GM23338 (cell line): ENCODE measurements at regions not wholly inside any gene's neighbourhood (a gene's known extent, or its start where the extent isn't known, plus 50 kb on each side); places are given as distances from the start of the nearest gene placed in this dataset.

Source experiments
- CREB1 ChIP-seq: fragments of 250-450 bp; sonication (Bioruptor Pico); IDR thresholded peaks from 2 replicates; pipeline ENCODE4 v1.5.0; 2020; ENCODE audit warnings: low read depth, mild to moderate bottlenecking, moderate library complexity
- EZH2 ChIP-seq: fragments of 200-600 bp; sonication (generic); IDR thresholded peaks from one replicate; pipeline ENCODE4 v1.8.0; 2017; ENCODE audit warnings: antibody characterized with exemption, mild to moderate bottlenecking, low read depth; ENCODE audit not compliant: unreplicated experiment
- EZH2phosphoT487 ChIP-seq: fragments of 200-600 bp; sonication (generic); IDR thresholded peaks from one replicate; pipeline ENCODE4 v1.8.1; 2018; ENCODE audit warnings: antibody characterized with exemption; ENCODE audit not compliant: unreplicated experiment
- POLR2AphosphoS5 ChIP-seq: IDR thresholded peaks from 2 replicates; pipeline ENCODE4 v1.6.1; 2016; ENCODE audit warnings: antibody characterized with exemption, low read depth
- TF ChIP-seq, protein P1 (sequence below): IDR thresholded peaks from one replicate; pipeline ENCODE4 v1.6.1; 2018; ENCODE audit warnings: antibody characterized with exemption; ENCODE audit not compliant: unreplicated experiment
- TF ChIP-seq, protein P2 (sequence below), 2 experiments: fragments of 200-600 bp in 1 of 2; sonication (generic) in 1 of 2; conservative IDR thresholded peaks; 2 replicates each; pipeline versions ENCODE4 v1.5.1 to v1.6.1; 2016 to 2017; ENCODE audit warnings: antibody characterized with exemption in 2 of 2, low read depth in 2 of 2, mild to moderate bottlenecking in 2 of 2, moderate library complexity in 1 of 2

DNA sequence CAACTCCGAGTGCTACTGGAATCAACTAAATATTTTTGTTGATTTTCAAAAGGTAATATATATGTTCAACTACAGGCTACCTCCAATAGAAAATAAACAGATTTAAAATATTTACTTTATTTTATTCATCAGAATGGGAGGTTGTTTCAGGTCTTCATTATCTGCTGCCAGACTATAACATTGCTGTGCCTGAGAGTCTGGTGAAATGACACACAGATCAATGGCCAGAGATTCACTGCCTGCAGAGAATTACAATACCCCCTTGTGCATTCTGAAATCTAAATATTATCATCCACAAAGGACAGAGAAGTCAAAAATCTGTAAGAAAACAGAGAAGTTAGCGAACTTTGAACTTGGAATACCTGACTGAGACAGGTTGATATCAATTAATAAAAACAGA, 667.8 kb upstream of the GJE1 start:
- TF ChIP-seq, protein P1, sequence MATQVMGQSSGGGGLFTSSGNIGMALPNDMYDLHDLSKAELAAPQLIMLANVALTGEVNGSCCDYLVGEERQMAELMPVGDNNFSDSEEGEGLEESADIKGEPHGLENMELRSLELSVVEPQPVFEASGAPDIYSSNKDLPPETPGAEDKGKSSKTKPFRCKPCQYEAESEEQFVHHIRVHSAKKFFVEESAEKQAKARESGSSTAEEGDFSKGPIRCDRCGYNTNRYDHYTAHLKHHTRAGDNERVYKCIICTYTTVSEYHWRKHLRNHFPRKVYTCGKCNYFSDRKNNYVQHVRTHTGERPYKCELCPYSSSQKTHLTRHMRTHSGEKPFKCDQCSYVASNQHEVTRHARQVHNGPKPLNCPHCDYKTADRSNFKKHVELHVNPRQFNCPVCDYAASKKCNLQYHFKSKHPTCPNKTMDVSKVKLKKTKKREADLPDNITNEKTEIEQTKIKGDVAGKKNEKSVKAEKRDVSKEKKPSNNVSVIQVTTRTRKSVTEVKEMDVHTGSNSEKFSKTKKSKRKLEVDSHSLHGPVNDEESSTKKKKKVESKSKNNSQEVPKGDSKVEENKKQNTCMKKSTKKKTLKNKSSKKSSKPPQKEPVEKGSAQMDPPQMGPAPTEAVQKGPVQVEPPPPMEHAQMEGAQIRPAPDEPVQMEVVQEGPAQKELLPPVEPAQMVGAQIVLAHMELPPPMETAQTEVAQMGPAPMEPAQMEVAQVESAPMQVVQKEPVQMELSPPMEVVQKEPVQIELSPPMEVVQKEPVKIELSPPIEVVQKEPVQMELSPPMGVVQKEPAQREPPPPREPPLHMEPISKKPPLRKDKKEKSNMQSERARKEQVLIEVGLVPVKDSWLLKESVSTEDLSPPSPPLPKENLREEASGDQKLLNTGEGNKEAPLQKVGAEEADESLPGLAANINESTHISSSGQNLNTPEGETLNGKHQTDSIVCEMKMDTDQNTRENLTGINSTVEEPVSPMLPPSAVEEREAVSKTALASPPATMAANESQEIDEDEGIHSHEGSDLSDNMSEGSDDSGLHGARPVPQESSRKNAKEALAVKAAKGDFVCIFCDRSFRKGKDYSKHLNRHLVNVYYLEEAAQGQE: no peak
- no peak for TF ChIP-seq CREB1
- TF ChIP-seq, protein P2, sequence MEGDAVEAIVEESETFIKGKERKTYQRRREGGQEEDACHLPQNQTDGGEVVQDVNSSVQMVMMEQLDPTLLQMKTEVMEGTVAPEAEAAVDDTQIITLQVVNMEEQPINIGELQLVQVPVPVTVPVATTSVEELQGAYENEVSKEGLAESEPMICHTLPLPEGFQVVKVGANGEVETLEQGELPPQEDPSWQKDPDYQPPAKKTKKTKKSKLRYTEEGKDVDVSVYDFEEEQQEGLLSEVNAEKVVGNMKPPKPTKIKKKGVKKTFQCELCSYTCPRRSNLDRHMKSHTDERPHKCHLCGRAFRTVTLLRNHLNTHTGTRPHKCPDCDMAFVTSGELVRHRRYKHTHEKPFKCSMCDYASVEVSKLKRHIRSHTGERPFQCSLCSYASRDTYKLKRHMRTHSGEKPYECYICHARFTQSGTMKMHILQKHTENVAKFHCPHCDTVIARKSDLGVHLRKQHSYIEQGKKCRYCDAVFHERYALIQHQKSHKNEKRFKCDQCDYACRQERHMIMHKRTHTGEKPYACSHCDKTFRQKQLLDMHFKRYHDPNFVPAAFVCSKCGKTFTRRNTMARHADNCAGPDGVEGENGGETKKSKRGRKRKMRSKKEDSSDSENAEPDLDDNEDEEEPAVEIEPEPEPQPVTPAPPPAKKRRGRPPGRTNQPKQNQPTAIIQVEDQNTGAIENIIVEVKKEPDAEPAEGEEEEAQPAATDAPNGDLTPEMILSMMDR (conservative IDR thresholded peaks at IDR 0.05; ENCODE audit: low read depth in 2 of 2): no peak
- no peak for TF ChIP-seq EZH2phosphoT487
- no peak for TF ChIP-seq POLR2AphosphoS5
- no peak for TF ChIP-seq EZH2
